ENCODE measurements at regions not wholly inside any gene's neighbourhood (a gene's known extent, or its start where the extent isn't known, plus 50 kb on each side); places are given as distances from the start of the nearest gene placed in this dataset.

GRCh38 chr4:176875446-176875930, 82.8 kb upstream of the VEGFC start:
- TF ChIP-seq CTCF (IDR thresholded peaks at IDR 0.05; ENCODE audit: low read depth, low read length, poor library complexity, severe bottlenecking) (no peak), EZH2phosphoT487 (IDR thresholded peaks at IDR 0.05; ENCODE audit: borderline replicate concordance, low read length) (no peak)
- no peaks in the 10 kb centered on the region for H3K27me3 ChIP-seq (ENCODE audit: control insufficient read depth, low read length)
- no peaks in the 10 kb centered on the region for H4K20me1 ChIP-seq (ENCODE audit: control insufficient read depth, insufficient read depth, low read depth, low read length)
- H3K79me2 ChIP-seq (ENCODE audit: control insufficient read depth, low read length), result no peaks in the 10 kb centered on the region
- H3K9me3 ChIP-seq (ENCODE audit: control insufficient read depth, insufficient read depth, low read length), result no peaks in the 10 kb centered on the region
- no peaks in the 10 kb centered on the region for H3K4me1 ChIP-seq (ENCODE audit: control insufficient read depth, low read length)
- no peaks in the 10 kb centered on the region for H3F3A ChIP-seq (ENCODE audit: control insufficient read depth, insufficient read depth)
- H3K36me3 ChIP-seq (ENCODE audit: control insufficient read depth, low read length), result no peaks in the 10 kb centered on the region
- H3K4me3 ChIP-seq (ENCODE audit: low read length), result no peak overlapping the region
- H3K9me2 ChIP-seq (replicated peaks; ENCODE audit: control insufficient read depth, low read length), result no peaks in the 10 kb centered on the region
- H3K4me2 ChIP-seq (ENCODE audit: low read length), result no peak overlapping the region
- H3K27ac ChIP-seq (ENCODE audit: low read depth, low read length), result no peak overlapping the region

GRCh38 chr4:176879380-176880116, 86.8 kb upstream of the VEGFC start:
- H4K20me1 ChIP-seq (ENCODE audit: control insufficient read depth, insufficient read depth, low read depth, low read length), result no peaks in the 10 kb centered on the region
- no peak overlapping the region for H3K4me3 ChIP-seq (ENCODE audit: low read length)
- H3K27ac ChIP-seq (ENCODE audit: low read depth, low read length), result no peak overlapping the region
- no peaks in the 10 kb centered on the region for H3K4me1 ChIP-seq (ENCODE audit: control insufficient read depth, low read length)
- TF ChIP-seq EZH2phosphoT487 (IDR thresholded peaks at IDR 0.05; ENCODE audit: borderline replicate concordance, low read length) (no peak), CTCF (IDR thresholded peaks at IDR 0.05; ENCODE audit: low read depth, low read length, poor library complexity, severe bottlenecking) (no peak)
- no peaks in the 10 kb centered on the region for H3K9me2 ChIP-seq (replicated peaks; ENCODE audit: control insufficient read depth, low read length)
- H3K27me3 ChIP-seq (ENCODE audit: control insufficient read depth, low read length), result no peaks in the 10 kb centered on the region
- H3K4me2 ChIP-seq (ENCODE audit: low read length), result no peak overlapping the region
- no peaks in the 10 kb centered on the region for H3K79me2 ChIP-seq (ENCODE audit: control insufficient read depth, low read length)
- H3F3A ChIP-seq (ENCODE audit: control insufficient read depth, insufficient read depth), result no peaks in the 10 kb centered on the region
- H3K9me3 ChIP-seq (ENCODE audit: control insufficient read depth, insufficient read depth, low read length), result no peaks in the 10 kb centered on the region
- H3K36me3 ChIP-seq (ENCODE audit: control insufficient read depth, low read length), result no peaks in the 10 kb centered on the region

- Histone ChIP-seq H3F3A (ENCODE audit: control insufficient read depth, insufficient read depth) (no peaks in the 10 kb centered on the region), H4K20me1 (ENCODE audit: control insufficient read depth, insufficient read depth, low read depth, low read length) (no peaks in the 10 kb centered on the region), H3K4me1 (ENCODE audit: control insufficient read depth, low read length) (no peaks in the 10 kb centered on the region), H3K4me2 (ENCODE audit: low read length) (no peak overlapping the region), H3K36me3 (ENCODE audit: control insufficient read depth, low read length) (no peaks in the 10 kb centered on the region), H3K79me2 (ENCODE audit: control insufficient read depth, low read length) (no peaks in the 10 kb centered on the region), H3K27me3 (ENCODE audit: control insufficient read depth, low read length) (no peaks in the 10 kb centered on the region), H3K9me2 (replicated peaks; ENCODE audit: control insufficient read depth, low read length) (no peaks in the 10 kb centered on the region), H3K9me3 (ENCODE audit: control insufficient read depth, insufficient read depth, low read length) (no peaks in the 10 kb centered on the region), H3K27ac (ENCODE audit: low read depth, low read length) (no peak overlapping the region), H3K4me3 (ENCODE audit: low read length) (no peak overlapping the region)
- TF ChIP-seq CTCF (IDR thresholded peaks at IDR 0.05; ENCODE audit: low read depth, low read length, poor library complexity, severe bottlenecking), result no peak
- no peak for TF ChIP-seq EZH2phosphoT487 (IDR thresholded peaks at IDR 0.05; ENCODE audit: borderline replicate concordance, low read length)
Observed at GRCh38 chr4:176882206-176882605, 89.5 kb upstream of the VEGFC start.
